Upper lobe of right lung (tissue), 1 donor: ENCODE measurements at regions not wholly inside any gene's neighbourhood (a gene's known extent, or its start where the extent isn't known, plus 50 kb on each side); places are given as distances from the start of the nearest gene placed in this dataset.
"Not testable (repeated sequence)": the region's sequence is repeated elsewhere in the genome, so short reads cannot be mapped to it uniquely, and the experiment has no call there.

ENCODE experiments used
- ATAC-seq: fragments of 200-7000 bp; cut with Tn5 transposase; one replicate; pipeline ENCODE4 v1.9.1; 2020; ENCODE audit warnings: mild to moderate bottlenecking, moderate library complexity
- DNase-seq: peaks from one replicate; pipeline ENCODE4 v3.0.0-alpha.2; 2020
- H3K27ac ChIP-seq: fragments of 200-600 bp; one replicate; pipeline ENCODE4 v1.8.0; 2022
- H3K27me3 ChIP-seq: fragments of 200-600 bp; one replicate; pipeline ENCODE4 v1.8.0; 2022; ENCODE audit warnings: mild to moderate bottlenecking
- H3K36me3 ChIP-seq: fragments of 200-600 bp; one replicate; pipeline ENCODE4 v1.8.0; 2022
- H3K4me1 ChIP-seq: fragments of 200-600 bp; one replicate; pipeline ENCODE4 v1.8.0; 2022
- H3K4me3 ChIP-seq: fragments of 200-600 bp; one replicate; pipeline ENCODE4 v1.8.0; 2022; ENCODE audit warnings: mild to moderate bottlenecking
- H3K9me3 ChIP-seq: fragments of 200-600 bp; one replicate; pipeline ENCODE4 v1.8.0; 2022
- CTCF ChIP-seq: fragments of 200-600 bp; IDR thresholded peaks from one replicate; pipeline ENCODE4 v1.8.0; 2022; ENCODE audit warnings: antibody characterized with exemption
- intact Hi-C: fragments of 100-400 bp; cut with DNase I; formaldehyde crosslinking; loops from one replicate; pipeline ENCODE4 v1.11.0; 2022
- donor health status: DM: no; HTN: yes; CAD: no; lungs with severe emphysema.

GRCh38 chr12:9406564-9407424 lies 198.6 kb upstream of the PZP start:
- Histone ChIP-seq H3K4me1 (peaks cover 4% of the 10 kb centered on the region), H3K9me3 (no peaks in the 10 kb centered on the region), H3K4me3 (peak overlapping the region; percentile 36), H3K27ac (no peak overlapping the region), H3K36me3 (no peaks in the 10 kb centered on the region), H3K27me3 (no peaks in the 10 kb centered on the region)
- no peak for DNase-seq
- intact Hi-C loops, result no loop called here
- TF ChIP-seq CTCF, result no peak
- peak; percentile 21 for ATAC-seq

GRCh38 chr12:9405886-9406563 lies 197.8 kb upstream of the PZP start:
- Histone ChIP-seq H3K27me3 (no peaks in the 10 kb centered on the region), H3K9me3 (no peaks in the 10 kb centered on the region), H3K27ac (no peak overlapping the region), H3K4me3 (peak overlapping the region; percentile 36), H3K4me1 (no peaks in the 10 kb centered on the region), H3K36me3 (no peaks in the 10 kb centered on the region)
- intact Hi-C loops, result no loop called here
- no peak for TF ChIP-seq CTCF
- ATAC-seq (peak; percentile 33), DNase-seq (no peak)

- DNase-seq (no peak), ATAC-seq (peak; percentile 45)
- Histone ChIP-seq H3K27ac (no peak overlapping the region), H3K27me3 (no peaks in the 10 kb centered on the region), H3K9me3 (no peaks in the 10 kb centered on the region), H3K4me1 (no peaks in the 10 kb centered on the region), H3K36me3 (no peaks in the 10 kb centered on the region), H3K4me3 (no peak overlapping the region)
- intact Hi-C loops, result no loop called here
- TF ChIP-seq CTCF, result no peak
These were observed 196.5 kb upstream of the PZP start for GRCh38 chr12:9404469-9405260.

DNA sequence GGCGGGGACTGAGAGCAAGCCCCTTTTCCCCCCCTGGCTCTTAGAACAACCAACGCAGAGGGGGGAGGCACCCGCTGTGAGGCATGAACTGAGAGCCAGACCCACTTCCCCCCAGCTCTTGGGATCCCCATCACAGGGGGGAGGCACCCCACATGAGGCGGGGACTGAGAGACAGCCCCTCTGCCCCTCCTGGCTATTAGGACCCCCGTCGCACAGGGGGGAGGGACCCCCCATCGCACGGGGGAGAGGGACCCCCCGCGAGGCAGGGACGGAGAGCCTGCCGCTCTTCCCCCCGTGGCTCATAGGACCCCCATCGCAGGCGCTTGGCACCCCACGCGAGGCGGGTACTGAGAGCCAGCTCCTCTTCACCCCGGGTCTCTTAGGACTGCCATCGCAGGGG lies 195.8 kb upstream of the PZP start:
- Histone ChIP-seq H3K4me1 (no peaks in the 10 kb centered on the region), H3K4me3 (no peak overlapping the region), H3K36me3 (no peaks in the 10 kb centered on the region), H3K27ac (no peak overlapping the region), H3K9me3 (no peaks in the 10 kb centered on the region), H3K27me3 (no peaks in the 10 kb centered on the region)
- no peak for TF ChIP-seq CTCF
- no peak for DNase-seq
- ATAC-seq, result no peak
- intact Hi-C loops, result no loop called here

- H3K9me3 ChIP-seq, H3K27me3 ChIP-seq, H3K36me3 ChIP-seq, H3K4me1 ChIP-seq, ATAC-seq, H3K4me3 ChIP-seq, H3K27ac ChIP-seq, DNase-seq, intact Hi-C loops: not testable (repeated sequence)
These were observed 194.3 kb upstream of the PZP start for GRCh38 chr12:9402432-9403040.

DNA sequence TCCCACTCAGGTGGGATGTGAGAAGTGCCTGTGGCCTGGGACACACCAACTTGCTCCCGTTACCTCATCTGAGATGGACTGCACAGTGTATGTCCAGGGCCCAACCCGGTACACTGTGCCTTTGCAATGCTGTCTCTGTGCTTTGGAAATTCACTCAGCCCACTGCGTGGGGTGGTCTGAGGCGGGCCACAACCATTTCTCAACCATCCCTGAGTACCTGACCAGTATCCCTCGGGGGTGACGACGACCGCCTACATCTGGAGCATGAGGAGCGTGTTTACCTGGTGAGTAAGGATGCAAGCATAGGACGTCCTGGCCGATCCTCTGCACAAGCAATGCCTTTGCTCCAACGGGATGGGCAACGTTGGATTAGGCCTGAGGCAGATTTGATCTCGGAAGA lies 188.2 kb upstream of the PZP start:
- H3K9me3 ChIP-seq, H3K4me1 ChIP-seq, H3K4me3 ChIP-seq, H3K27me3 ChIP-seq, H3K27ac ChIP-seq, intact Hi-C loops, H3K36me3 ChIP-seq: not testable (repeated sequence)
- peak; percentile 30 for ATAC-seq
- DNase-seq, result peak; percentile 34

- H3K4me1 ChIP-seq, DNase-seq, ATAC-seq, H3K27ac ChIP-seq, H3K9me3 ChIP-seq, intact Hi-C loops, H3K27me3 ChIP-seq, H3K36me3 ChIP-seq, H3K4me3 ChIP-seq: not testable (repeated sequence)
These were observed 187.0 kb upstream of the PZP start for GRCh38 chr12:9395220-9395619.
